Superior temporal gyrus (tissue), 1 donor: ENCODE measurements at regions not wholly inside any gene's neighbourhood (a gene's known extent, or its start where the extent isn't known, plus 50 kb on each side); places are given as distances from the start of the nearest gene placed in this dataset.
"Not testable (repeated sequence)": the region's sequence is repeated elsewhere in the genome, so short reads cannot be mapped to it uniquely, and the experiment has no call there.

Experiments used
- DNase-seq: peaks from one replicate; pipeline ENCODE4 v3.0.0-alpha.2; 2016; ENCODE audit errors: extremely low spot score

GRCh38 chr3:106448372-106448966, 579.7 kb upstream of the CBLB start:
- not testable (repeated sequence) for DNase-seq

GRCh38 chr3:106452096-106452495, 583.3 kb upstream of the CBLB start:
- DNase-seq, result peak; percentile 64

GRCh38 chr3:106454497-106454896, 585.7 kb upstream of the CBLB start:
- no peak for DNase-seq

- DNase-seq, result peak; percentile 37
Observed at GRCh38 chr3:106457281-106458180, 588.7 kb upstream of the CBLB start.

- no peak for DNase-seq
Observed at GRCh38 chr3:106458952-106459351, 590.1 kb upstream of the CBLB start.

GRCh38 chr3:106466881-106467280, 598.1 kb upstream of the CBLB start:
- DNase-seq, result no peak

- no peak for DNase-seq
Observed at GRCh38 chr3:106473576-106474475, 605.0 kb upstream of the CBLB start.

GRCh38 chr3:106482451-106482850, 613.6 kb upstream of the CBLB start:
- DNase-seq, result no peak

GRCh38 chr3:106485217-106485616, 616.4 kb upstream of the CBLB start:
- no peak for DNase-seq

GRCh38 chr3:106485802-106486201, 617.0 kb upstream of the CBLB start:
- DNase-seq, result no peak

- DNase-seq, result not testable (repeated sequence)
Observed at GRCh38 chr3:106486945-106487639, 618.3 kb upstream of the CBLB start.

GRCh38 chr3:106488331-106488730, 619.5 kb upstream of the CBLB start:
- DNase-seq, result no peak

- no peak for DNase-seq
Observed at GRCh38 chr3:106491796-106492195, 623.0 kb upstream of the CBLB start.

GRCh38 chr3:106508331-106508893, 639.6 kb upstream of the CBLB start:
- DNase-seq, result no peak

- DNase-seq, result no peak
Observed at GRCh38 chr3:106510206-106510605, 641.4 kb upstream of the CBLB start.

- no peak for DNase-seq
Observed at GRCh38 chr3:106512846-106513245, 644.0 kb upstream of the CBLB start.

- DNase-seq, result no peak
Observed at GRCh38 chr3:106514431-106514830, 645.6 kb upstream of the CBLB start.

GRCh38 chr3:106518516-106518915, 649.7 kb upstream of the CBLB start:
- DNase-seq, result no peak

- no peak for DNase-seq
Observed at GRCh38 chr3:106522397-106522796, 653.6 kb upstream of the CBLB start.

- DNase-seq, result no peak
Observed at GRCh38 chr3:106528932-106529331, 660.1 kb upstream of the CBLB start.

GRCh38 chr3:106529738-106530137, 660.9 kb upstream of the CBLB start:
- DNase-seq, result no peak
